GM13977 (cell line): ENCODE measurements at regions not wholly inside any gene's neighbourhood (a gene's known extent, or its start where the extent isn't known, plus 50 kb on each side); places are given as distances from the start of the nearest gene placed in this dataset.

Experiments
- DNase-seq: peaks from one replicate; pipeline ENCODE4 v3.0.0; 2012; ENCODE audit warnings: low spot score
- in situ Hi-C: fragments of 300-500 bp; cut with MboI; formaldehyde crosslinking; loops from one replicate; pipeline ENCODE4 v1.12.0; 2022; ENCODE audit warnings: low sequenced_read_pairs, low pct_unique_long_range_greater_than_20kb, mixed read lengths, inconsistent platforms; ENCODE audit not compliant: unreplicated experiment
- TF ChIP-seq, protein P1 (sequence below): IDR thresholded peaks from 2 replicates; pipeline ENCODE4 v1.5.1; 2012; ENCODE audit warnings: mild to moderate bottlenecking, control low read depth; ENCODE audit not compliant: insufficient read depth; ENCODE audit errors: extremely low read depth, missing control alignments

GRCh38 chr11:90847268-90847886 lies 624.5 kb upstream of the CHORDC1 start:
- in situ Hi-C loops, result no loop called here
- TF ChIP-seq, protein P1, sequence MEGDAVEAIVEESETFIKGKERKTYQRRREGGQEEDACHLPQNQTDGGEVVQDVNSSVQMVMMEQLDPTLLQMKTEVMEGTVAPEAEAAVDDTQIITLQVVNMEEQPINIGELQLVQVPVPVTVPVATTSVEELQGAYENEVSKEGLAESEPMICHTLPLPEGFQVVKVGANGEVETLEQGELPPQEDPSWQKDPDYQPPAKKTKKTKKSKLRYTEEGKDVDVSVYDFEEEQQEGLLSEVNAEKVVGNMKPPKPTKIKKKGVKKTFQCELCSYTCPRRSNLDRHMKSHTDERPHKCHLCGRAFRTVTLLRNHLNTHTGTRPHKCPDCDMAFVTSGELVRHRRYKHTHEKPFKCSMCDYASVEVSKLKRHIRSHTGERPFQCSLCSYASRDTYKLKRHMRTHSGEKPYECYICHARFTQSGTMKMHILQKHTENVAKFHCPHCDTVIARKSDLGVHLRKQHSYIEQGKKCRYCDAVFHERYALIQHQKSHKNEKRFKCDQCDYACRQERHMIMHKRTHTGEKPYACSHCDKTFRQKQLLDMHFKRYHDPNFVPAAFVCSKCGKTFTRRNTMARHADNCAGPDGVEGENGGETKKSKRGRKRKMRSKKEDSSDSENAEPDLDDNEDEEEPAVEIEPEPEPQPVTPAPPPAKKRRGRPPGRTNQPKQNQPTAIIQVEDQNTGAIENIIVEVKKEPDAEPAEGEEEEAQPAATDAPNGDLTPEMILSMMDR, result no peak

GRCh38 chr11:90846628-90847027 lies 623.8 kb upstream of the CHORDC1 start:
- DNase-seq, result no peak
- TF ChIP-seq, protein P1, result no peak
- in situ Hi-C loops, result no loop called here

More at GRCh38 chr11:90847268-90847886, 624.5 kb upstream of the CHORDC1 start:
- no peak for DNase-seq

DNA sequence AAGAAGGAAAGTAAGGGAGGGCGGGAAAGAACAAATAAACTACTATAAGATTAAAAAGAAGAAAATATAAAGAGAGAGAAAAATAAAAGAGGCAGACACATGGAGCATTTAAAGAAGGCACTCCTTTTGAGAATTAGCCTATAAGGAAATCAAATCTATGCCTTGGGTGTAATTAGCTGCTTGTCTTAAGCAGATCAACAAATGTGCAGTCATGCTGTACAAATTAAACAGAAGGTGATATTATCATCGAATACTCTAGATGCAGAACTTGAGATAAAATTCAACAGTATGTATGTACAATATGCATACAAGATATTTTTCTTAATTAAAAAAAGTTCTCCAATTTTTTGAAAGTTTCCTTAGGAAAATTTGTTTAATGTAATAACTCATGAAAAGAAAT lies 623.0 kb upstream of the CHORDC1 start:
- in situ Hi-C loops, result no loop called here

GRCh38 chr11:90845126-90845525 lies 622.3 kb upstream of the CHORDC1 start:
- in situ Hi-C loops, result no loop called here
- no peak for DNase-seq
- TF ChIP-seq, protein P1, result no peak

More for the DNA sequence above, 623.0 kb upstream of the CHORDC1 start:
- DNase-seq, result no peak
- TF ChIP-seq, protein P1, result no peak

DNA sequence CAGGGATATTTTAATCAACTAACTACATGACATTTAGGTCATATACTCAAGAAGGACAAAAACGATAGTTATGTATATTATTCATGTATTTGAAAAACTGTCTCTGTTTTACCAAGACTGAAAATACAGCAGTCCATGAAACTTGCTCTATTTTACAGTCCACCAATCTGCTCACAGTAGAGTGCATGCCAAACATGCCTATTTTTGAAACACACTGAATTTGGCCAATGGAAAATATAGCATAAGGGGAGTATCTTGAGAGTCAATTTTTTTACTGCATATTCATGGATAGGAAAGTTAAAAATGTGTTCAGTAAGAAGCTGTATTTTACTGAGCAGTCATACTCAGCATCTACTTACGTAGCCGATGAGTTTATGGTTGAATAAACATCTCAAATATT lies 621.2 kb upstream of the CHORDC1 start:
- DNase-seq, result no peak
- in situ Hi-C loops, result no loop called here
- TF ChIP-seq, protein P1, result no peak

- in situ Hi-C loops, result no loop called here
- TF ChIP-seq, protein P1, result no peak
- no peak for DNase-seq
Observed at GRCh38 chr11:90842681-90843080, 619.8 kb upstream of the CHORDC1 start.

- in situ Hi-C loops, result no loop called here
- TF ChIP-seq, protein P1, result no peak
- no peak for DNase-seq
Observed at GRCh38 chr11:90840071-90840470, 617.2 kb upstream of the CHORDC1 start.
